HCT116 (cell line): ENCODE measurements at regions not wholly inside any gene's neighbourhood (a gene's known extent, or its start where the extent isn't known, plus 50 kb on each side); places are given as distances from the start of the nearest gene placed in this dataset.

ENCODE experiments used
- ATAC-seq: fragments of 200-7000 bp; cut with Tn5 transposase; 2 replicates; pipeline ENCODE4 v1.9.1; 2020; ENCODE audit warnings: mild to moderate bottlenecking, moderate library complexity
- BruUV-seq: library from RNA; stranded (reverse); fragments of 400-500 nt; replicated peaks from 2 replicates; lab custom pipeline; 2021; lab: Mats Ljungman, UMichigan
- CTCF ChIA-PET: fragments of 300-600 bp; sonication (Branson Sonifier 250); formaldehyde crosslinking; loops from one replicate; lab custom pipeline; 2021; ENCODE audit warnings: antibody characterized with exemption; lab: Charles Lee
- POLR2A ChIA-PET: fragments of 300-600, 350-600 bp; sonication (Branson Sonifier 250); formaldehyde crosslinking; loops from one replicate; lab custom pipeline; 2021; ENCODE audit warnings: antibody characterized with exemption; lab: Charles Lee
- RAD21 ChIA-PET, 2 experiments: fragments of 300-600 bp; sonication (Branson Sonifier 250); formaldehyde crosslinking; loops; one replicate each; lab custom pipeline; 2023; ENCODE audit warnings: low total read pairs in 2 of 2; ENCODE audit not compliant: uncharacterized antibody in 2 of 2, unreplicated experiment in 2 of 2, low non-redundant PET in 1 of 2; lab: Charles Lee
- DNase-seq: peaks from one replicate; pipeline ENCODE4 v3.0.0-alpha.2; 2010; ENCODE audit warnings: low read depth, low spot score
- H2AFZ ChIP-seq: fragments of 200-600 bp; shearing (Covaris generic), sonication (generic); 2 replicates; pipeline ENCODE4 v1.6.1; 2017; ENCODE audit warnings: low read depth, mixed run types, mixed read lengths, antibody characterized with exemption, low read length; ENCODE audit not compliant: poor library complexity, severe bottlenecking
- H3K27ac ChIP-seq: 2 replicates; pipeline ENCODE4 v1.5.1; 2012; ENCODE audit warnings: low read depth, low read length
- H3K27me3 ChIP-seq: fragments of 200-600 bp; sonication (generic); 2 replicates; pipeline ENCODE4 v1.6.1; 2016; ENCODE audit warnings: mixed run types, low read length, mixed read lengths; ENCODE audit not compliant: insufficient read depth
- H3K36me3 ChIP-seq, 2 experiments: fragments of 200-500 bp in 1 of 2; fragments of 200-600 bp in 1 of 2; sonication (Bioruptor generic) in 1 of 2; sonication (generic) in 1 of 2; 2 replicates each; pipeline versions ENCODE4 v1.5.1 to v1.6.1; 2014 to 2016; ENCODE audit warnings: low read length in 2 of 2, inconsistent platforms in 1 of 2, mixed read lengths in 1 of 2, mixed run types in 1 of 2; ENCODE audit not compliant: insufficient read depth in 2 of 2, control insufficient read depth in 1 of 2
- H3K4me1 ChIP-seq, 2 experiments: fragments of 200-600 bp in 1 of 2; sonication (generic) in 1 of 2; 2 replicates each; pipeline versions ENCODE4 v1.5.1 to v1.6.1; 2012 to 2017; ENCODE audit warnings: low read length in 2 of 2, inconsistent platforms in 1 of 2, mild to moderate bottlenecking in 1 of 2, mixed read lengths in 1 of 2, mixed run types in 1 of 2, moderate library complexity in 1 of 2; ENCODE audit not compliant: insufficient read depth in 2 of 2, control insufficient read depth in 1 of 2
- H3K4me2 ChIP-seq: fragments of 200-600 bp; sonication (generic); 2 replicates; pipeline ENCODE4 v1.6.1; 2017; ENCODE audit warnings: mixed run types, low read length, mixed read lengths
- H3K4me3 ChIP-seq, 2 experiments: fragments of 200-600 bp in 1 of 2; sonication (generic) in 1 of 2; replicated peaks in 1 of 2; 2 replicates each; pipeline ENCODE4 v1.5.1; 2011 to 2016; ENCODE audit warnings: low read length in 2 of 2, control low read depth in 1 of 2, low read depth in 1 of 2, mild to moderate bottlenecking in 1 of 2, mixed read lengths in 1 of 2, mixed run types in 1 of 2
- H3K79me2 ChIP-seq: fragments of 200-600 bp; sonication (generic); 2 replicates; pipeline ENCODE4 v1.6.1; 2017; ENCODE audit warnings: mild to moderate bottlenecking, mixed run types, low read length, moderate library complexity, mixed read lengths; ENCODE audit not compliant: insufficient read depth
- H3K9ac ChIP-seq: fragments of 200-600 bp; sonication (generic); 2 replicates; pipeline ENCODE4 v1.6.1; 2016; ENCODE audit warnings: low read length, mixed read lengths
- H3K9me2 ChIP-seq: fragments of 200-600 bp; sonication (generic), shearing (Covaris generic); 2 replicates; pipeline ENCODE4 v1.6.1; 2017; ENCODE audit warnings: mixed run types, mild to moderate bottlenecking, moderate library complexity; ENCODE audit not compliant: insufficient read depth
- H3K9me3 ChIP-seq, 2 experiments: fragments of 200-500 bp in 1 of 2; fragments of 200-600 bp in 1 of 2; sonication (Bioruptor generic) in 1 of 2; sonication (generic) in 1 of 2; 2 replicates each; pipeline ENCODE4 v1.6.1; 2014 to 2017; ENCODE audit warnings: low read length in 2 of 2, mixed read lengths in 2 of 2, inconsistent platforms in 1 of 2, low read depth in 1 of 2, mild to moderate bottlenecking in 1 of 2, mixed run types in 1 of 2, moderate library complexity in 1 of 2; ENCODE audit not compliant: control insufficient read depth in 1 of 2, insufficient read depth in 1 of 2
- H4K20me1 ChIP-seq: fragments of 200-600 bp; sonication (generic), shearing (Covaris generic); 2 replicates; pipeline ENCODE4 v1.6.1; 2017; ENCODE audit warnings: mixed run types, mild to moderate bottlenecking, moderate library complexity; ENCODE audit not compliant: insufficient read depth
- CBX3 ChIP-seq: IDR thresholded peaks from 2 replicates; pipeline ENCODE4 v1.6.1; 2012; ENCODE audit warnings: low read depth
- CEBPB ChIP-seq: IDR thresholded peaks from 2 replicates; pipeline ENCODE4 v1.6.1; 2012; ENCODE audit warnings: low read depth
- ELF1 ChIP-seq: IDR thresholded peaks from 2 replicates; pipeline ENCODE4 v1.6.1; 2012; ENCODE audit warnings: low read depth, borderline replicate concordance
- EZH2phosphoT487 ChIP-seq: fragments of 200-600 bp; IDR thresholded peaks from 2 replicates; pipeline ENCODE4 v1.6.1; 2018; ENCODE audit warnings: antibody characterized with exemption, borderline replicate concordance
- MAX ChIP-seq: IDR thresholded peaks from 2 replicates; pipeline ENCODE4 v1.6.1; 2012
- REST ChIP-seq: IDR thresholded peaks from 2 replicates; pipeline ENCODE4 v1.6.1; 2012; ENCODE audit warnings: low read depth
- SIN3A ChIP-seq: IDR thresholded peaks from 2 replicates; pipeline ENCODE4 v1.6.1; 2012; ENCODE audit warnings: low read depth
- SP1 ChIP-seq: IDR thresholded peaks from 2 replicates; pipeline ENCODE4 v1.6.1; 2012; ENCODE audit warnings: low read depth
- SRF ChIP-seq: IDR thresholded peaks from 2 replicates; pipeline ENCODE4 v1.6.1; 2012; ENCODE audit warnings: low read depth
- intact Hi-C: fragments of 100-400 bp; cut with micrococcal nuclease; formaldehyde crosslinking; loops from 2 replicates; pipeline ENCODE4 v1.10.0; 2022

- POLR2A ChIA-PET = no interaction called here
- CTCF ChIA-PET = no interaction called here
- TF ChIP-seq SP1 = no peak
- TF ChIP-seq MAX = no peak
- TF ChIP-seq EZH2phosphoT487 = no peak
- no peak for TF ChIP-seq SIN3A
- TF ChIP-seq REST = no peak
- no peak for TF ChIP-seq CBX3
- TF ChIP-seq CEBPB = no peak
- no peak for TF ChIP-seq SRF
- TF ChIP-seq ELF1 = no peak
- H3K27ac ChIP-seq = no peak overlapping the region
- intact Hi-C loops = no loop called here
- no peaks in the 10 kb centered on the region for H3K79me2 ChIP-seq
- H3K27me3 ChIP-seq = no peaks in the 10 kb centered on the region
- no peaks in the 10 kb centered on the region for H4K20me1 ChIP-seq
- DNase-seq (no peak), ATAC-seq (no peak)
- H3K4me2 ChIP-seq = no peak overlapping the region
- no peaks in the 10 kb centered on the region for H3K36me3 ChIP-seq
- no peaks in the 10 kb centered on the region for H3K9me3 ChIP-seq
- no peaks in the 10 kb centered on the region for H3K4me1 ChIP-seq
- H3K9ac ChIP-seq = no peak overlapping the region
- no peak overlapping the region for H3K4me3 ChIP-seq
- no peaks in the 10 kb centered on the region for H3K9me2 ChIP-seq
- H2AFZ ChIP-seq = no peak overlapping the region
- RAD21 ChIA-PET = no interaction called here
- BruUV-seq = no TSS peak
Observed at GRCh38 chr3:107264888-107265287, 112.4 kb upstream of the CCDC54 start.
